RWPE2 (cell line): ENCODE measurements at regions not wholly inside any gene's neighbourhood (a gene's known extent, or its start where the extent isn't known, plus 50 kb on each side); places are given as distances from the start of the nearest gene placed in this dataset.
"Not testable (repeated sequence)": the region's sequence is repeated elsewhere in the genome, so short reads cannot be mapped to it uniquely, and the experiment has no call there.

Experiments
- ATAC-seq: fragments of 200-7000 bp; cut with Tn5 transposase; 3 replicates; pipeline ENCODE4 v1.9.1; 2021; ENCODE audit warnings: low read depth
- DNase-seq: peaks from one replicate; pipeline ENCODE4 v3.0.0-alpha.2; 2020; ENCODE audit warnings: low spot score
- H3K27ac ChIP-seq: fragments of 450-650 bp; 2 replicates; pipeline ENCODE4 v1.5.1; 2017; ENCODE audit warnings: mild to moderate bottlenecking; ENCODE audit not compliant: poor library complexity, severe bottlenecking
- H3K27me3 ChIP-seq: fragments of 250-450 bp; sonication (Bioruptor Pico); 2 replicates; pipeline ENCODE4 v1.5.1; 2021; ENCODE audit warnings: mild to moderate bottlenecking, moderate library complexity; ENCODE audit not compliant: insufficient read depth, poor library complexity, severe bottlenecking
- H3K36me3 ChIP-seq: fragments of 250-450 bp; sonication (Bioruptor Pico); 2 replicates; pipeline ENCODE4 v1.5.1; 2020; ENCODE audit warnings: low read depth, mild to moderate bottlenecking, moderate library complexity
- H3K4me1 ChIP-seq: fragments of 250-450 bp; sonication (Bioruptor Pico); 2 replicates; pipeline ENCODE4 v1.5.1; 2021; ENCODE audit warnings: mild to moderate bottlenecking, moderate library complexity; ENCODE audit not compliant: insufficient read depth, poor library complexity, severe bottlenecking
- H3K4me3 ChIP-seq: fragments of 250-450 bp; sonication (Bioruptor Pico); 2 replicates; pipeline ENCODE4 v1.5.1; 2021; ENCODE audit warnings: mild to moderate bottlenecking, moderate library complexity; ENCODE audit not compliant: severe bottlenecking
- H3K9me3 ChIP-seq: fragments of 250-450 bp; sonication (Bioruptor Pico); 2 replicates; pipeline ENCODE4 v1.5.1; 2021; ENCODE audit warnings: mild to moderate bottlenecking, moderate library complexity; ENCODE audit not compliant: severe bottlenecking
- TF ChIP-seq, protein P1 (sequence below): fragments of 450-650 bp; IDR thresholded peaks from one replicate; pipeline ENCODE4 v1.5.1; 2017; ENCODE audit warnings: mild to moderate bottlenecking, moderate library complexity; ENCODE audit not compliant: poor library complexity, severe bottlenecking

DNA sequence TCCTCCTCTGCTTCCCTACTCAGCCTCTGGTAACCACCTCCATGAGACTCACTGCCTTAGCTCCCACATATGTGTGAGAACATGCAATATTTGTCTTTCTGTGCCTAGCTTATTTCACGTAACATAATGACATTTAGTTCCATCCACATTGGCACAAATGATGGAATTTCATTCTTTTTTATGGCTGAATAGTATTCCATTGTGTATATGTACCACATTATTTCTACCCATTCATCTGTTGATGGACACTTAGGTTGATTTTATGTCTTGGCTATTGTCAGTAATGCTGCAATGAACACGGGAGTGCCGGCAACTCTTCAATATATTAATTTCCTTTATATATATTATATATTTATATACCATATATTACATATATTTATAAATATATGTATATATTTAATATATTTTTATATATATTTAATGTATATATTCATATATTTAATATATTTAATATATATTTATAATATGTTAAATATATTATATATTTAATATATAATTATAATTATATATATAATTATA, 1046.9 kb downstream of the DNAJB9 start:
- DNase-seq: no peak
- Histone ChIP-seq H3K4me1 (no peaks in the 10 kb centered on the region), H3K36me3 (no peaks in the 10 kb centered on the region), H3K9me3 (no peaks in the 10 kb centered on the region), H3K27ac (no peak overlapping the region), H3K4me3 (no peak overlapping the region), H3K27me3 (no peaks in the 10 kb centered on the region)
- TF ChIP-seq, protein P1, sequence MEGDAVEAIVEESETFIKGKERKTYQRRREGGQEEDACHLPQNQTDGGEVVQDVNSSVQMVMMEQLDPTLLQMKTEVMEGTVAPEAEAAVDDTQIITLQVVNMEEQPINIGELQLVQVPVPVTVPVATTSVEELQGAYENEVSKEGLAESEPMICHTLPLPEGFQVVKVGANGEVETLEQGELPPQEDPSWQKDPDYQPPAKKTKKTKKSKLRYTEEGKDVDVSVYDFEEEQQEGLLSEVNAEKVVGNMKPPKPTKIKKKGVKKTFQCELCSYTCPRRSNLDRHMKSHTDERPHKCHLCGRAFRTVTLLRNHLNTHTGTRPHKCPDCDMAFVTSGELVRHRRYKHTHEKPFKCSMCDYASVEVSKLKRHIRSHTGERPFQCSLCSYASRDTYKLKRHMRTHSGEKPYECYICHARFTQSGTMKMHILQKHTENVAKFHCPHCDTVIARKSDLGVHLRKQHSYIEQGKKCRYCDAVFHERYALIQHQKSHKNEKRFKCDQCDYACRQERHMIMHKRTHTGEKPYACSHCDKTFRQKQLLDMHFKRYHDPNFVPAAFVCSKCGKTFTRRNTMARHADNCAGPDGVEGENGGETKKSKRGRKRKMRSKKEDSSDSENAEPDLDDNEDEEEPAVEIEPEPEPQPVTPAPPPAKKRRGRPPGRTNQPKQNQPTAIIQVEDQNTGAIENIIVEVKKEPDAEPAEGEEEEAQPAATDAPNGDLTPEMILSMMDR: no peak
- no peak for ATAC-seq

DNA sequence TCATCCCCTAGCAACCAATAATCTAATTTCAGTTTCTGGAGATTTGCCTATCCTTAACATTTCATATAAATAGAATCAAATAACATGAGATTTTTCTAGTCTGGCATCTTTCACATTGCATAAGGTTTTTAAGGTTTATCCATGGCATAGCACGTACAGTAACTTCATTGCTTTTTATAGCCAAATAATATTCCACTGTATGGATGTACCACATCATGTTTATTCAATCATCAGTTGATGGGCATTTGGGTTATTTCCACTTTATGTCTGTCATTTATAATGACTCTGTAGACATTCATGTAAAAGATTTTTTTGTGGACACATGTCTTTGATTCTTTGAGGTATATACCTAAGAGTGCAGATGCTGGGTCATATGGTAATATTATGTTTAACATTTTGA, 1052.6 kb downstream of the DNAJB9 start:
- DNase-seq (no peak), ATAC-seq (no peak)
- H3K27ac ChIP-seq: no peak overlapping the region
- H3K4me3 ChIP-seq: no peak overlapping the region
- H3K27me3 ChIP-seq: no peaks in the 10 kb centered on the region
- no peaks in the 10 kb centered on the region for H3K9me3 ChIP-seq
- no peaks in the 10 kb centered on the region for H3K4me1 ChIP-seq
- TF ChIP-seq, protein P1: no peak
- no peaks in the 10 kb centered on the region for H3K36me3 ChIP-seq

GRCh38 chr7:109632890-109633289, 1063.2 kb downstream of the DNAJB9 start:
- not testable (repeated sequence) for H3K9me3 ChIP-seq, H3K27ac ChIP-seq, H3K4me3 ChIP-seq

DNA sequence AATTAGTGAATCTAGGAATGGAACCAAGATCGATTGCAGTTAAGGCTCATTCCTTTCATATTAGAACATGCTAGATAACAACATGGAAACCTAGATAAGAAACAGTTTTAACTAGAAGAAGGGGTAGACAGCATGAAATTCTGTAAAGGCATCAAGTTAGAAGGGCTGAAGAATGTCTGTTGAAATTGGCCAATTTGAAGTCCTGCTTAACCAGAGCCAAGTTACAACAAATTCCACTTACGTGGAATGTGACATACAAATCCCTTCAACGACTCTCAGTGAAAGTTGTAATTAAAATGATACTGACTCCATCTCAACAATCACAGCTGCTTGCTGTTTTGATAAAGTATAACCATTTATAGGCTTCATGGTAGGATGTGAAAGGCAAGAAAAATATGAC, 1065.7 kb downstream of the DNAJB9 start:
- H3K27me3 ChIP-seq: no peaks in the 10 kb centered on the region
- TF ChIP-seq, protein P1: no peak
- no peak for ATAC-seq
- H3K9me3 ChIP-seq: no peaks in the 10 kb centered on the region
- no peaks in the 10 kb centered on the region for H3K4me1 ChIP-seq
- no peak overlapping the region for H3K4me3 ChIP-seq
- no peak overlapping the region for H3K27ac ChIP-seq
- H3K36me3 ChIP-seq: no peaks in the 10 kb centered on the region
- no peak for DNase-seq

More at GRCh38 chr7:109632890-109633289, 1063.2 kb downstream of the DNAJB9 start:
- not testable (repeated sequence) for H3K4me1 ChIP-seq, H3K27me3 ChIP-seq, DNase-seq, H3K36me3 ChIP-seq, ATAC-seq

- Histone ChIP-seq H3K4me1 (no peaks in the 10 kb centered on the region), H3K36me3 (no peaks in the 10 kb centered on the region), H3K27me3 (no peaks in the 10 kb centered on the region), H3K4me3 (no peak overlapping the region), H3K27ac (no peak overlapping the region), H3K9me3 (no peaks in the 10 kb centered on the region)
- ATAC-seq (no peak), DNase-seq (no peak)
- TF ChIP-seq, protein P1: no peak
These were observed 1067.8 kb downstream of the DNAJB9 start for GRCh38 chr7:109637428-109637990.
